Stimulated activated CD8-positive, alpha-beta memory T cell treated with anti-CD3 and anti-CD28 coated beads, Interleukin-7, amount 100 ng/mL, for 48 hours (primary cell): ENCODE measurements at regions not wholly inside any gene's neighbourhood (a gene's known extent, or its start where the extent isn't known, plus 50 kb on each side); places are given as distances from the start of the nearest gene placed in this dataset.
"Not testable (repeated sequence)": the region's sequence is repeated elsewhere in the genome, so short reads cannot be mapped to it uniquely, and the experiment has no call there.

ENCODE experiments used
- DNase-seq, 2 donors: peaks; one replicate each; pipeline ENCODE4 v3.0.0-alpha.2; 2020; ENCODE audit warnings: low read depth in 1 of 2; ENCODE audit errors: extremely low read depth in 1 of 2

DNA sequence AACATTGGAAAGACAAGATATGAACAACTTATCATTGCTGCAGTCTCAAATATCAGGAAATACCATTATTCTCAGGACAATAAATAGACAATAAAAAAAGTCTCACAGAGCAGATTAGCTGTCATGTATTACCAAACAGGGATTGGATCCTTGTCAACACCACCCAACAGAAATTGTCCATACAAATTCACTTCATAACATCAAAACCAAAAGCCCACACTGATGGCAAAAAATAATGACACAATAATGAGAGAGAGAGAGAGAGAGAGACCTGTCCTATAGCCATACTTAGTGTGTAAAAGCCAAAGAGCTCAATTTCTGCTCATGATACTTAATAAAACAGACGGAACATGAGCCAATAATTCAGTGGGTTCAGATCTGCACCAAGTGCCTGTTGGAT is 96.5 kb downstream of the PPIAL4G start:
- DNase-seq, result no peak

DNA sequence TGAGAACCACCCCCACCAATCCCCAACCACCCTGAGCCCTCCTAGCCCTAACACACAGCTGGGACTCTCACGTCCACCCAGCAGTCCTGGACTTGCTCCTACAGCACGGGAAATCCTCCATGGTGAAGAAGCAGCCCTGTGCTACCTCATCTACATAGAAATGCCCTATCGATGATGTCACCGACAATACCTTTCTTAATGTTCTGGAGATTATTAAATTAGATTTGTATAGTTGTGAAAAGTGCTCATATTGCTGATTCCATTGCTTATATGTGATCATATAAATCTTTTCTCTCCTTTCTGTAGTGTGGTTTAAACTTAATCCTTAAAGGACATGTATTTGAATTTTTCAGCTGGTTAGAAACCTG is 97.1 kb downstream of the PPIAL4G start:
- DNase-seq, result not testable (repeated sequence)

DNA sequence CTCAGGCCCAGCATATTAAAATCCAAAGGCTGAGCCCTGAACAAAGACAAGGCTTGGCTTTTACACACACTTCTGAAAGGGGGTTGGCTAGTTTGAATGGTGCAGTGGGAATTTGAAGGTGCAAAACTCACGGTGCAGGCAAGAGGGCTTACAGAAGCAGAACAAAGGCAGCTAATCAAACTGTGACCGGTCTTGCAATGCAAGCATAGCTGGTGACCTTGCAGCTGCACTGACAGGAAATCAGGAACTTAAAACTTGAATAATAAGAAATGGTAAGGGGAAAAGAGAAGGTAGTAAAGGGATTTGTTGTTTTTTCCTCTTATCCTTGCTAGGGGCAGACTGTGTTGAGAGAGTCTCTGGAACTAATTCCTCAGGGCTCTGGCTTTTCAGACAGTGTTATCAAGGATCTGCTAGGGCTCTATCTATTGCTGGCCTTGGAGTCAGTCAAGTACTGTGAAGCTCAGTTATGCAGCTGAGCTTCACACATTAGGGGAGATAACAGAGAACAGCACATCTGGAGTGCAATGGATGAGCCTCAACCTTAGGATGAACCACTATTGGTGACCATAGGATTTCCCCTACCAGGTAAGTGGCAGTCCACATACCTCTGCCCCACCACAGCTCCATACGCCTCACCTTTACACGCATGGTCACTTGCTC is 97.6 kb downstream of the PPIAL4G start:
- no peak for DNase-seq

DNA sequence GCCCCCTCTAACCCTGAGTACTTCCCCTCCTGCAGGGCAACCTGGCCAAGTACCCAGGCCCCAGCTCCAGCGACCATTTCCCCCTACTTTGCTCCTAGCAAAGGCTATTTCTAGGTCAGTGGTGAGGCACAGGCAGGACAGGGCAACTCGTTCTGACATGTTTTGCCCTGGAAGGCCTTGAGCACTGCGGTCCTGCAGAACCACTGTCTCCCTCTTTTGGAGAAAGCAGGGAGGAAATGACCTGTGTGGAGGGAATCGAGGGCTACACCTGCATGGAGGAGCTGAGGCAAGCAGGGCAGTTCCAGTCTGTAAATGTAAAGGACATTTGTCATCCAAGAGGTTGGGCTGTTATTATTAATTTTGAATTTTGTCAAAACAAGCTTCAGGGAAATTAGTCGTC is 99.1 kb downstream of the PPIAL4G start:
- DNase-seq, result no peak

DNA sequence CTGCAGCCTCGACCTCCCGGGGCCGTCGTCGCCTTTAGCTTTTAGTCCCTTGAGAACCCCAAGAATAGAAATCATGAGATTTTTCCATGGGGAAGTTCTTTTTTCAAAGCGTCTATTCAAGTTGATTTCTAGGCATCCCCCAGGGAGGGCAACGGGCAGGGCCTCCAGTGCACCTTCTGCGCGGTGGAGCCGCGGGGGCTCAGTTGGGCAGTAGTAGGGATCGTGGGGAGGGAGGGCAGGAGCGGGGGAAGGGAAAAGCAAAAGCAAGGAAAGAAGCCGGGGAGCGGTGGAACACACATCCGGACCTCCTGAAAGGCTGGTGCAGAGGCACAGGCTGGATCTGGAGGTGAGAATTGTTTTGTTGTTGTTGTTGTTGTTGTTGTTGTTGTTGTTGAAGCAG is 103.4 kb downstream of the PPIAL4G start:
- DNase-seq, result no peak

DNA sequence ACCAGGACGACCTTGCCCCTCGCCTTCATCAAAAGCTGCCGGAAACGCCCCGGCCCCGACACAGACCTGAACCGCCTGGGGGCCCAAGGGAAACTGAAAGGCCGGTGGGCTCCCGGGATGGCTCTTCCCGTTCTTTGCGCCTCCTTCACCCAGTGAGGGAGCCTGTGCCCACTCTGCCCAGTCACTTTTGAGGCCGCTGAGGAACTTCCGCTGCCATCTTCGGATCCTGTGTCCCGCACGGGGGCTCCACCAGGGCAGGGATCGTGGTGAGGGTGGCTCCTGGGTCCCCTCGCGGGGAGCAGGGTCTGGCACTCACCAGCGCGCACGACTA is 104.0 kb downstream of the PPIAL4G start:
- DNase-seq, result no peak

DNA sequence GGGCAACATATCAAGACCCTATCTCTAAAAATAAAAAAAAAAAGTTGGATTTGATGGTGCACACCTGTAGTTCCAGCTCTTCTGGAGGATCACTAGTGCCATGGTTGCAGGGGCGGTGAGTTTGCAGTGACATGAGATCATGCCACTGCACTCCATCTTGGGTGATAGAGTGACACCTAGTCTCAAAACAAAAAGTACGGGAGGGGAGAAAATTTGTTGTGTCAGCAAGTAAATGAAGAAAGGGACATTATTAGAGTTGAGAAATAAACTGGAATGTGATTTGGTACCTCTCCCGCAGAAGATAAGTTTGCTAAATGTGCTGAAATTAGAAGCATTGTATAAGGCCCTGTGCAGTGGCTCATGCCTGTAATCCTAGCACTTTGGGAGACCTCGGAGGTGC is 105.1 kb downstream of the PPIAL4G start:
- not testable (repeated sequence) for DNase-seq

DNA sequence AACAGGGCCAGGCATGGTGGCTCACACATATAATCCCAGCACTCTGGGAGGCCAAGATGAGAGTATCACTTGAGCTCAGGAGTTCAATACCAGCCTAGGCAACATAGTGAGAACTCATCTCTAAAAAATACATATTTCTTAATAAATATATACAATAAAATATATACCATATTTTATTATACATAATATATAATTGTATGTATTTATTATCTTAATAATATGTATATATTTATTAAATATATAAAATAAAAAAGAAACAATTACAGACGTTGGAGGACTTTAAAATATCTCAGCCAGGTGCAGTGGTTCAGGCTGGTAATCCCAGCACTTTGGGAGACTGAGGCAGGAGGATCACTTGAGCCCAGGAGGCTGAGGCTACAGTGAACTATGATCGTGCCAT is 106.1 kb downstream of the PPIAL4G start:
- DNase-seq, result not testable (repeated sequence)

DNA sequence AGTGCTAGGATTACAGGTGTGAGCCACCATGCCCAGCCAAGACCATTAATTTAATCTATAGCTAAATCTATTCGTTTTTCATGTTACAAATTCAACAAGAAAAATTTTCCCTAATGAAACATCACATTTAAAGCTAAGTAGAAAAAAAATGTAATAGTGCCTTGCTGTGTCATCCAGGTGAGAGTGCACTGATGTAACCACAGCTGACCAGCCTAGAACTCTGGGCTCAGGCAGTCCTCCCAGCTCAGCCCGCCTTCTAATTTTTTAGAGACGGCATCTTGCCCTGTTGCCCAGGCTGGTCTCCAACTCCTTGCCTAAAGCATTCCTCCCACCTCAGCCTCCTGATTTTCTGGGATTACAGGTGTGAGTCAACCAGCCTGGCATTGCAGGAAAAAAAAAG is 109.0 kb downstream of the PPIAL4G start:
- DNase-seq, result no peak

DNA sequence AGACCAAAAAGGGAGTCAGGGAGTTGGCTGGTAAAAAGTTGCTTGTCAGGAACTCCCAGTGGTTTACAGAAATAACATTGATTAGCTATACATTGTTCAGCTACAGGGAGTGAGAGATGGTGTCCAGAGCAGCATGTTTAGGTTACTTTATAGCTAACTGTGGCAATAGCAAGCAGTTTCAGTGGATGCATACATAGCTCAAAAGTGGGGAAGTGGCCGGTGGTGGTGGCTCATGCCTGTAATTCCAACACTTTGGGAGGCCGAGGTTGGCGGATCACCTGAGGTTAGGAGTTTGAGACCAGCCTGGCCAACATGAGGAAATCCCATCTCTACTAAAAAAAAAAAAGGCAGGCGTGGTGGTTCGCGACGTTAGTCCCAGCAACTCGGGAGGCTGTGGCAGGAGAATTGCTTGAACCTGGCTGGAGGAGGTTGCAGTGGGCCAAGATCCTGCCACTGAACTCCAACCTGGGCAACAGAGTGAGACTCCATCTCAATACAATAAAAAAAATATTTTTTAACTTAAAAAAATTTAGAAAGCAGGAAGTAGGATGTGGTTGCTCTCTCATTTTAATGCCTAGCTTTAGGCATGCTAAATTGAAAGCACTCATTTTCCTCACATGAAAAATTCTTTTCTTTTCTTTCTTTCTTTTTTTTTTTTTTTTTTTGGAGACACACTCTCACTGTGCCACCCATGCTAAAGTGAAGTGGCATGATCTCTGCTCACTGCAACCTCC is 109.7 kb downstream of the PPIAL4G start:
- no peak for DNase-seq

DNA sequence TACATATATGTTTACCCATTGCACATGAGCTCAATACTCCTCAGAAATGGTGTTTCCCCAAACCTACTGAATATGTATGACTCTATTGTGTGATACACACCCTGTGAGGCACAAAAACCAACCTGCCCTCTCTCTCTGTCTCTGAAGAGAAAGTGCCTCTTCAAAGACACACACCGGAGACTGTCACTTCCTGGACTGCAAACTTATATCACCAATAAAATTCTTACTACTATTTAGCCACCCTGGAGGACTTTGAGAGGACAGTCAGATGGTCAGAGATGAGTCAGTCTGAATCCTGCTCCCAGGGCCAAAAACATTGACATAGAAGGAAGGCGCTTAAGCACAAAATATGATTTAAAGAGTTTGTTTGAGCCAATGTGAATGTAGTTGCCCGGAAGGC is 110.4 kb downstream of the PPIAL4G start:
- no peak for DNase-seq

DNA sequence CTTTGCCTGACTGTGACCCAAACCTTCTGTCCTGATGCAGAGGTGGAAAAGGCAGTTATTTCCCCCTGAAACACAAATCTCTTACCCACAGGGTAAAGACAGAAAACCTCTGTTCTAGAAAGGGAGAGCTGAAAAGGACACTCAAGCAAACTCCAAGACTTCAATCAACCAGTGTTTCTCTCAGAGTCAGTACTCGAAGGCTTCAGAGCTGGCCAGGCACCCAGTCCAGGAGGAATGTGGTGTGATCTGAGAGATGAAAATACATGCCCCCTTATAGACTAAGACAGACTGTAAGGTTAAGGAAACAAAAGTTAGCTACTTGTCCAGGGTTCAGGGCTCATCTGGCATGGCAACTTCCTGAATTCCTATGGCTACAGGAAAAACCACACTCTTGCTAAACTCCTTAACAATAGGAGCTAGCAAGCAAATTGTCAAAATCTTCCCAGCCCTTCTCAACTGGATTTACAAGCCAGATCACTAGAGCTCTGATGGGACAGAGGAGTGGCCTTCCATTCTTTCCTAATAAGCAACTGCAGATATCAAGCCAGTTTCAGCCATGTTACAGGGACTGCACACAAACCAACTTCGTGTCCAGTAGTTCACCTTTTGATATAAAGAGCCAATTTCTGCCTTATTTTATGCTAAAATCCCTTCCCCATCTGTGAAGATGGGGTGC is 110.9 kb downstream of the PPIAL4G start:
- DNase-seq, result not testable (repeated sequence)

DNA sequence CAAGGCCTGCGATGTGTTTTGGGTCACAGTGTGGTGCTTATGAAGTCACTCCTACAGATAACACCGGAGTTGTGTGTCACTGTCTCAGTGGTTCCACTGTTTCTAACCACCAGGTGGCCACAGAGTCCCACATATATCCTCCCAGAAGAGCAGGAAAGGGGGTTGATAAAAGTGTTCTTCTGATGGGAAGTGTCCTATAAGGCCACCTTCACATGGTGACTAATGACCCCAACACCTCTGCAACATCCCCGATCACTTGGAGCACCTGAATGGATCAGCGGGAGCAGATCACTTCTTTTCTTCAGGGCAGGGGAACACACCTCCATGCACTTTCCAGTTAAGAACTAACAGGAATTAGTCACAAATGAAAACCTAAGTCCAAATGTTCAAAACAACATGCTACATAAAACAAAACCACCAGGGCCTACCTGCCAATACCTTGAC is 111.5 kb downstream of the PPIAL4G start:
- peak in 1 of 2 donors; percentile 56 for DNase-seq

DNA sequence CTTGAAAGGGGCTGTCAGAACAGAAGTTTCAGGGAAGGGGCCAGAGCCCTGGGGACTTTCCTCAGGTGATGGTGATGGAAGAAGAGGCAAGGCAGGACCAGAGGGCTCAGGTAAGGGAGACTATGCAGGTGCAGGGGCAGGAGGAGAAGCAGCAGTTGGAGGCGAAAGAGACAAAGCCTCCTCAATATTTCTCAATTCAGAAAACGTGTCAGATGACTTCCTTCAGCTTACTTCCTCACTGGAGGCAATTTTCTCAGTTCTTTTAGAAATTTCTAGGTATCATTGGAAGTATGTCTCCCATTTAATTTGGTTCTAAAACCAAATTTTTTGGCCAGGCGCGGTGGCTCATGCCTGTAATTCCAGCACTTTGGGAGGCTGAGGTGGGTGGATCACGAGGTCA is 112.4 kb downstream of the PPIAL4G start:
- not testable (repeated sequence) for DNase-seq

DNA sequence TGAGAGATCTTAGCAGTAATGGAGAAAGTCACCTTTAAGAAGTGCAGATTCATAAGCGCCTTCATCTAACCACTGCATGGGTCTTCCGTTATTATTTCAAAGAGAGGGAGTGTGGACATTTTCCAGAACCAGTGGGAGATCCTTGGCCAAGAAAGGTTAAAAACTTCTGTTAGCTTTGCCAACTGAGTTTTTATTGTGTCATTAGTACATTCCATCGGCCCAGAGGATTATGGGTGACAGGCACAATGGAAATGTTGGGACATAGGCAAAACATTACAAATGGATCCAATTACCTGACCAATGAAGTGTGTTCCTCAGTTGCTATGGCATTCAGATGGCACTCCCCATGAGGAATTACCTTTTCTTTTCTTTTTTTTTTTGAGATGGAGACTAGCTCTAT is 115.5 kb downstream of the PPIAL4G start:
- DNase-seq, result no peak

DNA sequence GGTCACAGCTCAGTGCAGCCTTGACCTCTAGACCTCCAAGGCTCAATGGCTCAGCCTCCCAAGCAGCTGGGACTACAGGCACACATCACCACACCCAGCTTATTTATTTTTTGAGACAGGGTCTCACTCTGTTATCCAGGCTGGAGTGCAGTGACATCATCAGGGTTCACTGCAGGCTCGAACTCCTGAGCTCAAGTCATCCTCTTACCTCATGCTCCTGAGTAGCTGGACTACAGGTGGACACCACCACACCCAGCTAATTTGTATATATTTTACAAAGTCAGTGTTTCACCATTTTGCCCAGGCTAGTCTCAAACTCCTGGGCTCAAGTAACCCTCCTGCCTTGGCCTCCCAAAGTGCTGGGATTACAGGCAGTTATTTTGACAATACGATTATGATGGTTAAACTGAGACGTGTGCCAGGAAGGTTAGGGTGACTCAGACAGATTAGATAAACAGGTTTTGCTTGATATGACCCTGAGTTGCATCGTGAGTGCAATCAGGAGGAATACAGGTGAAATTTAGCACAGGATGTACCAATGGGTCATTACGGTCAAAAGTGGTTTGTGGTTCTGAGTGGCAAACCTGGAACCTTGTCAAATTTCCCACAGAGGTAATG is 116.9 kb downstream of the PPIAL4G start:
- not testable (repeated sequence) for DNase-seq

DNA sequence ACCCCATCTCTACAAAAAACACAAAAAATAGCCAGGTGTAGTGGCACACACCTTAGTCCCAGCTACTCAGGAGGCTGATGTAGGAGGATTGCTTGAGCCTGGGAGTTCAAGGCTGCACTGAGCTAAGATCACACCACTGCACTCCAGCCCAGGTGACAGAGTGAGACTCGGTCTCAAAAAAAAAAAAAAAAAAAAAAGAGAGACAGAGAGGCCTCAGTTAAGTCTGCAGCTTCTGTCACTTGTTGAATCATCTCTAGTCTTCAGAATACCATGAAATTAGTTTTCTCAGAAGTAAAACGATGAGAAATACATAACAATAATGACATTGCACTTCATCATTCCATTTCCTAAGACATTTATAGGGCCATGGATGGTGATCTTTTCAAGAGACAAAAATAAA is 118.0 kb downstream of the PPIAL4G start:
- not testable (repeated sequence) for DNase-seq

DNA sequence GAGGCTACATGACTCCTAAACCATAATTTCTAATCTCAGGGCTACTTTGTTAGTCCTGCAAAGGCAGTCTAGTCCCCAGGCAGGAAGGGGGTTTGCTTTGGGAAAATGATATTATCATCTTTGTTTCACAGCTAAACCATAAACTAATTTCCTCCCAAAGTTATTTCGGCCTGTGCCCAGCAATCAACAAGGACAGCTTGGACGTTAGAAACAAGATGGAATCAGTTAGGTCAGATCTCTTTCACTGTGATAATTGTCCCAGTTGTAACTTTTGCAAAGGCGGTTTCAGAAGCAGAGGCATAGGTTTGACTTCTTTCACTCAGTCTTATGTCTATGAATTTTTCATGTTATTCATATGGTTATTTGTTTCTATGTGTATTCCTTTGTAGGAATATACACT is 119.1 kb downstream of the PPIAL4G start:
- DNase-seq, result not testable (repeated sequence)

DNA sequence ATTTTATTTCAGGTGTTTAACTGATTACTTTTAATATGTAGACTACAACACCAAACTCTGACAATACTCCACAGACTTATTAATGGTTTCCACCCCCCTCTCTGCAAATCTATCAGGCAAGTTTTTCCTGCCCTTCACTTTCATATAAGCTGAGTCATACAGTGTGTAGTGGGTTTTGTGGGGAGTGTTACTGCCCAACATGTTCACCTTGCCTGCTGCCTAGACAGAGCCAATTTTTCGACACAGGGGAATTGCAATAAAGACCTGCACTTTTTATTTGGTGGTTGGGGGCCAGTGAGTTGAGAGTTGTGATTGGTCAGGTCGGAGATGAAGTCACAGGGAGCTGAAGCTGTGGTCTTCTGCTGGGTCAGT is 119.7 kb downstream of the PPIAL4G start:
- DNase-seq, result no peak

DNA sequence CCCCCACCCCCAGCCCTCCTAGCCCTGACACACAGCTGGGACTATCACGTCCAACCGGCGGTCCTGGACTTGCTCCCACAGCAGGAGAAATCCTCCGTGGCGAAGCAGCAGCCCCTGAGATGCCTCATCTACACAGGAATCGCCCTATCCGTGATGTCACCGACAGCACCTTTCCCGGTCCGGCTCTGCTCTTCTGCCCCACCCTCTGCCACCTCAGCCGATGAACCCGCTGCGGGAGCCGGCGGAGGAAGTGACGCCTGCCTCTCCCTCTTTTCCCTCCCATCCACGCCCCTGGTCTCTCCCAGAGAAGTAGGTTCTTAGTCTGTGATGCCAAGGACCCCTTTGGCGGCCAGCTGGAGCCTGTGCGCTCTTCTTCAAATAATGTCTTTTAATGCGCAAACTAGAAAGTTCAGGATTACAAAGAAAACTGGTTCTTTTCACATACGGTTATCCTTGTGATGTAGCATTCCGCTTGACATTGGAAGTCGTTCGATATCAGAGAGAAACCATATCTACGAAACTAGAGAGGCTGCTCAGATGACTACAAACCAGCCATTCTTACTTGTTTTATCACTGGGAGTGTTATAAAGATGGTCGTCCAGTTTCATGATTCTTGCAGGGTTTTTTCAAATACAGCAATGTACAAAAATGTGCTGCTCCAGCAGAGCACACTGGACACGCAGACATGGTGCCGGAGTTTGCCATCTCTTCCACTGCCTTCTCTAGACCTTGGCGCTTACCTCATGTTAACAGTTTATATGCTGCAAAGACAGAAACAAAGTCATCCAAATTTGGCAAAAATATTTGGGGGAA is 120.3 kb downstream of the PPIAL4G start:
- peak in 1 of 2 donors; percentile 73 for DNase-seq

DNA sequence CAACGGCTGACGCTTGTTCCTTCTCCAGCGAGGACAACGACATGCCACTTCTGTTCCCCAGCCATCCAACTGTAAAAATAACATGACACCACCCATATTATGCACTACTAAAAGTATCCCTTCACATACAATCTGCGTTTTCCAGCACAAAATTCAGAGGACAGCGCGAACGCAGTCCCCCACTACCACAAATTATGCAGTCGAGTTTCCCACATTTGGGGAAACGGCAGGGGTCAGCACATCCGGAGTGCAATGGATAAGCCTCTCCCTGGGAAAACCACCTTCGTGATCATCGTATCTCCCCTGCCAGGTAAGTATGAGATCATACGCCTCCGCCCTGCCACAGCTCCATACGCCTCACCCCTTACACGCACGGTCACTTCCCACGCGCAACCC is 120.9 kb downstream of the PPIAL4G start:
- peak in 1 of 2 donors; percentile 29 for DNase-seq
